ENCODE measurements at regions not wholly inside any gene's neighbourhood (a gene's known extent, or its start where the extent isn't known, plus 50 kb on each side); places are given as distances from the start of the nearest gene placed in this dataset.

- DNase-seq = no peak
- H3K9me3 ChIP-seq = no peaks in the 10 kb centered on the region
- 86 to 93% (median 86%) methylated on average over 6 of the region's 6 CpGs; no CpG with 5 or more reads in 2 of the 5 donors for WGBS, 5 donors
- H3K27me3 ChIP-seq (replicated peaks in 1 of 7) = no peaks in the 10 kb centered on the region
- H3K4me1 ChIP-seq = no peaks in the 10 kb centered on the region
- TF ChIP-seq POLR2A (IDR thresholded peaks at IDR 0.05) (no peak), CTCF (IDR thresholded peaks at IDR 0.05 in 8 of 11, conservative IDR thresholded peaks at IDR 0.05 in 3 of 11) (no peak), POLR2AphosphoS5 (IDR thresholded peaks at IDR 0.05) (no peak)
- H3K36me3 ChIP-seq = no peaks in the 10 kb centered on the region
- H3K27ac ChIP-seq = no peak overlapping the region
- intact Hi-C loops (cut with DNase I; ENCODE audit: low total_unique reads) = no loop called here
- no peak overlapping the region for H3K4me3 ChIP-seq
These were observed 550.4 kb upstream of the AMELY start for GRCh38 chrY:7461873-7462525.

GRCh38 chrY:7459802-7460201 lies 548.2 kb upstream of the AMELY start:
- Histone ChIP-seq H3K9me3 (no peaks in the 10 kb centered on the region), H3K27ac (no peak overlapping the region), H3K27me3 (replicated peaks in 1 of 7) (no peaks in the 10 kb centered on the region), H3K4me3 (no peak overlapping the region), H3K36me3 (no peaks in the 10 kb centered on the region), H3K4me1 (no peaks in the 10 kb centered on the region)
- TF ChIP-seq POLR2AphosphoS5 (IDR thresholded peaks at IDR 0.05) (no peak), CTCF (IDR thresholded peaks at IDR 0.05 in 8 of 11, conservative IDR thresholded peaks at IDR 0.05 in 3 of 11) (no peak), POLR2A (IDR thresholded peaks at IDR 0.05) (no peak)
- no peak for DNase-seq
- intact Hi-C loops (cut with DNase I; ENCODE audit: low total_unique reads) = no loop called here

- 69 to 72% (median 71%) methylated on average over 1 of the region's 1 CpG; no CpG with 5 or more reads in 2 of the 5 donors for WGBS, 5 donors
- Histone ChIP-seq H3K36me3 (no peaks in the 10 kb centered on the region), H3K27ac (no peak overlapping the region), H3K4me1 (no peaks in the 10 kb centered on the region), H3K27me3 (replicated peaks in 1 of 7) (no peaks in the 10 kb centered on the region), H3K4me3 (no peak overlapping the region), H3K9me3 (no peaks in the 10 kb centered on the region)
- intact Hi-C loops (cut with DNase I; ENCODE audit: low total_unique reads) = no loop called here
- no peak for TF ChIP-seq POLR2A (IDR thresholded peaks at IDR 0.05)
- TF ChIP-seq POLR2AphosphoS5 (IDR thresholded peaks at IDR 0.05) = no peak
- no peak for TF ChIP-seq CTCF (IDR thresholded peaks at IDR 0.05 in 8 of 11, conservative IDR thresholded peaks at IDR 0.05 in 3 of 11)
- DNase-seq = no peak
These were observed 546.9 kb upstream of the AMELY start for GRCh38 chrY:7458301-7459078.

- H3K27ac ChIP-seq = no peak overlapping the region
- H3K4me3 ChIP-seq = no peak overlapping the region
- TF ChIP-seq CTCF (IDR thresholded peaks at IDR 0.05 in 8 of 11, conservative IDR thresholded peaks at IDR 0.05 in 3 of 11) (no peak), POLR2A (IDR thresholded peaks at IDR 0.05) (no peak), POLR2AphosphoS5 (IDR thresholded peaks at IDR 0.05) (no peak)
- H3K27me3 ChIP-seq (replicated peaks in 1 of 7) = no peaks in the 10 kb centered on the region
- DNase-seq = no peak
- WGBS, 5 donors = 76 to 77% (median 77%) methylated on average over 4 of the region's 4 CpGs; no CpG with 5 or more reads in 2 of the 5 donors
- intact Hi-C loops (cut with DNase I; ENCODE audit: low total_unique reads) = no loop called here
- no peaks in the 10 kb centered on the region for H3K9me3 ChIP-seq
- no peaks in the 10 kb centered on the region for H3K36me3 ChIP-seq
- H3K4me1 ChIP-seq = no peaks in the 10 kb centered on the region
These were observed 545.9 kb upstream of the AMELY start for GRCh38 chrY:7457286-7458015.

Measured in spleen (tissue), 11 donors.